WTC11 (cell line): ENCODE measurements at regions not wholly inside any gene's neighbourhood (a gene's known extent, or its start where the extent isn't known, plus 50 kb on each side); places are given as distances from the start of the nearest gene placed in this dataset.

ENCODE experiments used
- ATAC-seq: fragments of 200-7000 bp; cut with Tn5 transposase; 2 replicates; pipeline ENCODE4 v1.10.0; 2021; ENCODE audit warnings: mild to moderate bottlenecking, moderate library complexity
- CTCF ChIA-PET: fragments of 300-600 bp; sonication (Branson Sonifier 250); formaldehyde crosslinking; loops from one replicate; lab custom pipeline; 2021; ENCODE audit warnings: antibody characterized with exemption; lab: Charles Lee
- POLR2A ChIA-PET: fragments of 350-600 bp; sonication (Branson Sonifier 250); formaldehyde crosslinking; loops from one replicate; lab custom pipeline; 2021; ENCODE audit warnings: antibody characterized with exemption; lab: Charles Lee
- DNase-seq: peaks from one replicate; pipeline ENCODE4 v3.0.0; 2021; ENCODE audit warnings: low spot score
- H3K27ac Mint-ChIP-seq: 2 replicates; pipeline ENCODE4 v1.8.0; 2021; ENCODE audit warnings: mixed read lengths
- H3K27me3 Mint-ChIP-seq: 2 replicates; pipeline ENCODE4 v1.8.0; 2021; ENCODE audit warnings: low read depth, mild to moderate bottlenecking, moderate library complexity, mixed read lengths
- H3K36me3 Mint-ChIP-seq: 2 replicates; pipeline ENCODE4 v1.8.0; 2021; ENCODE audit warnings: mixed read lengths
- H3K4me1 Mint-ChIP-seq: 2 replicates; pipeline ENCODE4 v1.8.0; 2022; ENCODE audit warnings: mixed read lengths
- H3K4me3 Mint-ChIP-seq: 2 replicates; pipeline ENCODE4 v1.8.0; 2021; ENCODE audit warnings: mild to moderate bottlenecking, moderate library complexity, mixed read lengths
- H3K9me3 Mint-ChIP-seq: 2 replicates; pipeline ENCODE4 v1.8.0; 2021; ENCODE audit warnings: mixed read lengths
- AR ChIP-seq: fragments of 250-450 bp; sonication (Bioruptor Pico); IDR thresholded peaks from 2 replicates; pipeline ENCODE4 v1.9.0; 2021; ENCODE audit warnings: mild to moderate bottlenecking
- ATF2 ChIP-seq: sonication (generic); formaldehyde crosslinking; IDR thresholded peaks from 2 replicates; pipeline ENCODE4 v1.8.1; 2022; ENCODE audit warnings: low read depth, missing genetic modification reagents, borderline replicate concordance
- E2F4 ChIP-seq: sonication (generic); formaldehyde crosslinking; IDR thresholded peaks from 2 replicates; pipeline ENCODE4 v1.8.1; 2022; ENCODE audit warnings: low read depth, mild to moderate bottlenecking, moderate library complexity, missing genetic modification reagents, borderline replicate concordance
- FOXJ3 ChIP-seq: sonication (generic); formaldehyde crosslinking; IDR thresholded peaks from 2 replicates; pipeline ENCODE4 v1.9.0; 2021; ENCODE audit warnings: missing genetic modification reagents, mild to moderate bottlenecking, borderline replicate concordance
- IRF2 ChIP-seq: sonication (generic); formaldehyde crosslinking; IDR thresholded peaks from 2 replicates; pipeline ENCODE4 v1.8.0; 2022; ENCODE audit warnings: low read depth, missing genetic modification reagents, borderline replicate concordance
- JUN ChIP-seq: sonication (generic); formaldehyde crosslinking; IDR thresholded peaks from 2 replicates; pipeline ENCODE4 v1.8.0; 2023; ENCODE audit warnings: mild to moderate bottlenecking, missing genetic modification reagents
- RELA ChIP-seq: sonication (generic); formaldehyde crosslinking; IDR thresholded peaks from 2 replicates; pipeline ENCODE4 v1.8.1; 2022; ENCODE audit warnings: missing genetic modification reagents, mild to moderate bottlenecking, borderline replicate concordance
- TP53 ChIP-seq: sonication (generic); formaldehyde crosslinking; IDR thresholded peaks from 2 replicates; pipeline ENCODE4 v1.8.1; 2023; ENCODE audit warnings: mild to moderate bottlenecking, missing genetic modification reagents
- USF1 ChIP-seq: sonication (generic); formaldehyde crosslinking; IDR thresholded peaks from 2 replicates; pipeline ENCODE4 v1.8.0; 2022; ENCODE audit warnings: mild to moderate bottlenecking, missing genetic modification reagents
- ZBTB43 ChIP-seq: sonication (generic); formaldehyde crosslinking; IDR thresholded peaks from 2 replicates; pipeline ENCODE4 v1.8.1; 2023; ENCODE audit warnings: mild to moderate bottlenecking, missing genetic modification reagents
- ZMAT4 ChIP-seq: fragments of 250-450 bp; sonication (Bioruptor Pico); IDR thresholded peaks from 2 replicates; pipeline ENCODE4 v1.9.0; 2021; ENCODE audit warnings: mild to moderate bottlenecking
- ZNF232 ChIP-seq: sonication (generic); formaldehyde crosslinking; IDR thresholded peaks from 2 replicates; pipeline ENCODE4 v1.8.0; 2022; ENCODE audit warnings: mild to moderate bottlenecking, missing genetic modification reagents
- ZNF396 ChIP-seq: fragments of 250-450 bp; sonication (Bioruptor Pico); IDR thresholded peaks from 2 replicates; pipeline ENCODE4 v1.8.0; 2021; ENCODE audit warnings: mild to moderate bottlenecking, moderate library complexity, borderline replicate concordance
- ZNF532 ChIP-seq: fragments of 250-450 bp; sonication (Bioruptor Pico); IDR thresholded peaks from 2 replicates; pipeline ENCODE4 v1.9.0; 2021; ENCODE audit warnings: mild to moderate bottlenecking, borderline replicate concordance

GRCh38 chr2:145304501-145304900, 784.6 kb upstream of the ZEB2 start:
- Mint-ChIP-seq H3K27me3 (no peaks in the 10 kb centered on the region), H3K27ac (no peak overlapping the region), H3K9me3 (peaks cover 5% of the 10 kb centered on the region), H3K36me3 (no peaks in the 10 kb centered on the region), H3K4me3 (no peak overlapping the region), H3K4me1 (peaks cover 14% of the 10 kb centered on the region)
- no peak for ATAC-seq
- TF ChIP-seq USF1 (CRISPR knock-in tag), result no peak
- TF ChIP-seq IRF2, result no peak
- TF ChIP-seq ZNF532 (CRISPR knock-in tag), result no peak
- no peak for TF ChIP-seq TP53 (CRISPR knock-in tag)
- DNase-seq, result no peak
- CTCF ChIA-PET, result no interaction called here
- POLR2A ChIA-PET, result no interaction called here

- Mint-ChIP-seq H3K9me3 (no peaks in the 10 kb centered on the region), H3K36me3 (no peaks in the 10 kb centered on the region), H3K27ac (no peak overlapping the region), H3K27me3 (no peaks in the 10 kb centered on the region), H3K4me3 (no peak overlapping the region), H3K4me1 (peaks cover 14% of the 10 kb centered on the region)
- ChIA-PET POLR2A (no interaction called here), CTCF (no interaction called here)
- ATAC-seq, result no peak
- no peak for TF ChIP-seq ZNF396 (CRISPR knock-in tag)
- no peak for TF ChIP-seq ZMAT4
- TF ChIP-seq E2F4 (CRISPR knock-in tag), result no peak
- no peak for TF ChIP-seq IRF2
- no peak for TF ChIP-seq ZBTB43
- no peak for TF ChIP-seq ATF2 (CRISPR knock-in tag)
- no peak for TF ChIP-seq JUN
- no peak for TF ChIP-seq FOXJ3 (CRISPR knock-in tag)
- no peak for TF ChIP-seq ZNF232 (CRISPR knock-in tag)
- TF ChIP-seq AR (CRISPR knock-in tag), result no peak
- TF ChIP-seq RELA (CRISPR knock-in tag), result no peak
- TF ChIP-seq USF1 (CRISPR knock-in tag), result no peak
- no peak for DNase-seq
Observed at GRCh38 chr2:145303536-145303935, 783.6 kb upstream of the ZEB2 start.
